Breast epithelium (tissue), 4 donors: ENCODE measurements at regions not wholly inside any gene's neighbourhood (a gene's known extent, or its start where the extent isn't known, plus 50 kb on each side); places are given as distances from the start of the nearest gene placed in this dataset.

Source experiments
- DNase-seq, 2 donors: peaks; one replicate each; pipeline ENCODE4 v3.0.0-alpha.2; 2019; ENCODE audit warnings: low spot score in 2 of 2
- H3K27ac ChIP-seq, 2 donors: fragments of 200-600 bp; sonication (generic) in 1 of 2; one replicate each; pipeline ENCODE4 v1.5.1; 2016 to 2019; ENCODE audit warnings: mild to moderate bottlenecking in 1 of 2
- H3K27me3 ChIP-seq, 2 donors: fragments of 200-600 bp; sonication (generic) in 1 of 2; one replicate each; pipeline versions ENCODE4 v1.5.1 to v1.6.0; 2017 to 2019; ENCODE audit warnings: control low read depth in 1 of 2, mild to moderate bottlenecking in 1 of 2
- H3K36me3 ChIP-seq: fragments of 200-600 bp; one replicate; pipeline ENCODE4 v1.5.1; 2019
- H3K4me1 ChIP-seq, 2 donors: fragments of 200-600 bp; sonication (generic); one replicate each; pipeline ENCODE4 v1.5.1; 2016 to 2019; ENCODE audit warnings: control low read depth in 1 of 2
- H3K4me3 ChIP-seq, 3 donors: fragments of 200-600 bp; sonication (generic); 1 replicate in 2 of 3; 2 replicates in 1 of 3; pipeline ENCODE4 v1.5.1; 2016 to 2019; ENCODE audit warnings: mild to moderate bottlenecking in 3 of 3, moderate library complexity in 2 of 3
- H3K9me3 ChIP-seq, 2 donors: fragments of 200-600 bp; sonication (generic) in 1 of 2; one replicate each; pipeline ENCODE4 v1.5.1; 2016 to 2019; ENCODE audit warnings: control low read depth in 1 of 2
- CTCF ChIP-seq, 3 donors: fragments of 450-650 bp; IDR thresholded peaks; one replicate each; pipeline ENCODE4 v1.5.1; 2016 to 2017; ENCODE audit warnings: antibody characterized with exemption in 3 of 3, mild to moderate bottlenecking in 3 of 3, moderate library complexity in 3 of 3
- POLR2A ChIP-seq: fragments of 450-650 bp; IDR thresholded peaks from one replicate; pipeline ENCODE4 v1.6.1; 2016; ENCODE audit warnings: antibody characterized with exemption, mild to moderate bottlenecking, moderate library complexity
- POLR2AphosphoS5 ChIP-seq, 3 donors: sonication (generic); formaldehyde crosslinking; IDR thresholded peaks; one replicate each; pipeline ENCODE4 v1.6.1; 2017; ENCODE audit warnings: antibody characterized with exemption in 3 of 3
- intact Hi-C: fragments of 100-400 bp; cut with DNase I; formaldehyde crosslinking; loops from one replicate; pipeline ENCODE4 v1.15.1; 2023; ENCODE audit warnings: low total_unique reads

- H3K27me3 ChIP-seq: no peaks in the 10 kb centered on the region
- no peaks in the 10 kb centered on the region for H3K4me1 ChIP-seq
- H3K27ac ChIP-seq: no peak overlapping the region
- H3K36me3 ChIP-seq: no peaks in the 10 kb centered on the region
- H3K4me3 ChIP-seq: no peak overlapping the region
- intact Hi-C loops: no loop called here
- no peak for TF ChIP-seq POLR2AphosphoS5 (IDR thresholded peaks at IDR 0.05)
- no peak for TF ChIP-seq CTCF (IDR thresholded peaks at IDR 0.05)
- no peak for TF ChIP-seq POLR2A
- DNase-seq: no peak
- no peaks in the 10 kb centered on the region for H3K9me3 ChIP-seq
Observed at GRCh38 chr9:31445357-31445756, 939.1 kb upstream of the ACO1 start.

DNA sequence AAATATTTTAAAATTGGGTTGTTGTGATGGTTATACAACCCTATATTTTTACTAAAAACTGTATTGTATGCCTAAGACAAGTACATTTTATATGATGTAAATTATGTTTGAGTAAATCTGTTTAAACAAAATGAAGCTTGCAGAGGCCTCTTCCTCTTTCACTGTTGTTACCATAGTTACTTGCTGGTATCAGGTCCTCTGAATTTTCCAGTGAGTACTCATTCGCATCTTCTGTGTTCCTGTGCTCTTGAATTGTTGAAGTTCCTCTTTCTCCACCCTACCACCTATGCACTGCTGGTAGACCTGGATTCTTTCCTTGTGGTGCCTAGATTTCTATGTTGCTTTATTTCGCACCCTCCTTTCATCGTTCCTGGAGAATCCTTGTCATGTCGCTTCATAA lies 938.5 kb upstream of the ACO1 start:
- H3K9me3 ChIP-seq: no peaks in the 10 kb centered on the region
- no peak overlapping the region for H3K4me3 ChIP-seq
- H3K36me3 ChIP-seq: no peaks in the 10 kb centered on the region
- DNase-seq: no peak
- no peak for TF ChIP-seq POLR2AphosphoS5 (IDR thresholded peaks at IDR 0.05)
- intact Hi-C loops: no loop called here
- H3K27ac ChIP-seq: no peak overlapping the region
- no peaks in the 10 kb centered on the region for H3K27me3 ChIP-seq
- H3K4me1 ChIP-seq: no peaks in the 10 kb centered on the region

GRCh38 chr9:31467075-31467474 lies 917.4 kb upstream of the ACO1 start:
- intact Hi-C loops: no loop called here
- Histone ChIP-seq H3K9me3 (peaks cover 0 to 10% of the 10 kb centered on the region in 2 donors), H3K4me1 (no peaks in the 10 kb centered on the region), H3K27me3 (no peaks in the 10 kb centered on the region), H3K27ac (no peak overlapping the region), H3K36me3 (no peaks in the 10 kb centered on the region), H3K4me3 (no peak overlapping the region)
- DNase-seq: no peak
- TF ChIP-seq POLR2AphosphoS5 (IDR thresholded peaks at IDR 0.05) (no peak), CTCF (IDR thresholded peaks at IDR 0.05) (no peak), POLR2A (no peak)

- TF ChIP-seq POLR2AphosphoS5 (IDR thresholded peaks at IDR 0.05) (no peak), POLR2A (no peak), CTCF (IDR thresholded peaks at IDR 0.05) (no peak)
- DNase-seq: no peak
- H3K9me3 ChIP-seq: peaks cover 0 to 10% of the 10 kb centered on the region in 2 donors
- no peak overlapping the region for H3K27ac ChIP-seq
- no peaks in the 10 kb centered on the region for H3K36me3 ChIP-seq
- no peaks in the 10 kb centered on the region for H3K4me1 ChIP-seq
- H3K4me3 ChIP-seq: no peak overlapping the region
- no peaks in the 10 kb centered on the region for H3K27me3 ChIP-seq
- intact Hi-C loops: no loop called here
Observed at GRCh38 chr9:31470051-31470450, 914.4 kb upstream of the ACO1 start.

GRCh38 chr9:31471010-31471409 lies 913.4 kb upstream of the ACO1 start:
- H3K27me3 ChIP-seq: no peaks in the 10 kb centered on the region
- no peaks in the 10 kb centered on the region for H3K4me1 ChIP-seq
- intact Hi-C loops: no loop called here
- no peak overlapping the region for H3K4me3 ChIP-seq
- H3K36me3 ChIP-seq: no peaks in the 10 kb centered on the region
- peaks cover 0 to 5% of the 10 kb centered on the region in 2 donors for H3K9me3 ChIP-seq
- no peak for TF ChIP-seq POLR2A
- TF ChIP-seq CTCF (IDR thresholded peaks at IDR 0.05): no peak
- TF ChIP-seq POLR2AphosphoS5 (IDR thresholded peaks at IDR 0.05): no peak
- H3K27ac ChIP-seq: no peak overlapping the region
- DNase-seq: no peak

GRCh38 chr9:31486630-31487029 lies 897.8 kb upstream of the ACO1 start:
- no peak for TF ChIP-seq POLR2A
- no peak for TF ChIP-seq POLR2AphosphoS5 (IDR thresholded peaks at IDR 0.05)
- no peak for TF ChIP-seq CTCF (IDR thresholded peaks at IDR 0.05)
- H3K4me3 ChIP-seq: no peak overlapping the region

More at GRCh38 chr9:31486630-31487029, 897.8 kb upstream of the ACO1 start:
- DNase-seq: no peak
- Histone ChIP-seq H3K4me1 (no peaks in the 10 kb centered on the region), H3K27ac (no peak overlapping the region), H3K36me3 (no peaks in the 10 kb centered on the region), H3K9me3 (no peaks in the 10 kb centered on the region), H3K27me3 (no peaks in the 10 kb centered on the region)
- intact Hi-C loops: no loop called here
